Raji (cell line): ENCODE measurements at regions not wholly inside any gene's neighbourhood (a gene's known extent, or its start where the extent isn't known, plus 50 kb on each side); places are given as distances from the start of the nearest gene placed in this dataset.

Experiments
- POLR2A ChIP-seq: IDR thresholded peaks from 2 replicates; pipeline ENCODE4 v1.6.1; 2011; ENCODE audit warnings: low read depth, low read length, control low read depth; ENCODE audit not compliant: insufficient read depth

GRCh38 chr1:38735651-38736161 is 123.9 kb downstream of the RRAGC start:
- no peak for TF ChIP-seq POLR2A

- TF ChIP-seq POLR2A = no peak
Observed at GRCh38 chr1:38733761-38734160, 125.8 kb downstream of the RRAGC start.

- TF ChIP-seq POLR2A = no peak
Observed at GRCh38 chr1:38730511-38731397, 128.8 kb downstream of the RRAGC start.

- no peak for TF ChIP-seq POLR2A
Observed at GRCh38 chr1:38728585-38728908, 131.0 kb downstream of the RRAGC start.

GRCh38 chr1:38727684-38728584 is 131.6 kb downstream of the RRAGC start:
- no peak for TF ChIP-seq POLR2A

GRCh38 chr1:38724160-38725131 is 135.1 kb downstream of the RRAGC start:
- TF ChIP-seq POLR2A = no peak

GRCh38 chr1:38721816-38722215 is 137.8 kb downstream of the RRAGC start:
- no peak for TF ChIP-seq POLR2A

GRCh38 chr1:38719880-38720279 is 139.7 kb downstream of the RRAGC start:
- TF ChIP-seq POLR2A = no peak

GRCh38 chr1:38718031-38718430 is 141.5 kb downstream of the RRAGC start:
- no peak for TF ChIP-seq POLR2A

GRCh38 chr1:38716229-38716628 is 143.3 kb downstream of the RRAGC start:
- TF ChIP-seq POLR2A = no peak

GRCh38 chr1:38715415-38715814 is 144.2 kb downstream of the RRAGC start:
- no peak for TF ChIP-seq POLR2A

GRCh38 chr1:38712046-38712445 is 147.5 kb downstream of the RRAGC start:
- no peak for TF ChIP-seq POLR2A

GRCh38 chr1:38708701-38709258 is 150.8 kb downstream of the RRAGC start:
- no peak for TF ChIP-seq POLR2A

GRCh38 chr1:38701088-38701487 is 158.5 kb downstream of the RRAGC start:
- TF ChIP-seq POLR2A = no peak
